ENCODE measurements at regions not wholly inside any gene's neighbourhood (a gene's known extent, or its start where the extent isn't known, plus 50 kb on each side); places are given as distances from the start of the nearest gene placed in this dataset.

DNA sequence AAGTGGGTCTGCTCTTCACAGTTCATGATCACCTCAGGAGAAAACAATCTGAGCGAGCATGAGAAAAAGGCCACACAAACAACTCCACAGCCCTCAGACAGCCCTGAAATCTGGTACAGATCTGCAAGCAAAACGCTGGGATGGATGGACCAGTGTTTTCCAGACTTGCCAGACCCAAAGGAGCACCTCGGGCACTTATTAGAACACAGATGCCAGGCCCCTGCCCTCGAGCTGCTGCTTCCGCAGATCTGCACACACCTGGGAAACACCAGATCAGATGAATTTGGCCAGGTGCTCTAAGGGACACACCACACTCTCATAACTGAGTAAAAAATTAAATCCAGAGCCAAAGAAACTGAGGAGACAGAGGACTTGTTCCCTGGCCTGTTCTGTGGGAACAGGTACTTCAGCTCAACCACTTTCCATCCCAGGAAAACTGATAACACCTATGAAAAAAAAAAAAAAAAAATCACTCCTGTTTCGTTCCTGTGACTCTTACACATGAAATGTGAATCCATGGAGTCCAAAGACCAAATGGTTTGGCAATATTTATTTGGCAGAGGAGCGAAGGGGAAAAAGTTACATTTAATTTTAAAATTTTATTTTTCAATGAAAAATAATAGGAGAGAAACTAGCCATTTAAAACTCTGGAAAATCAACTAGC lies 202.9 kb upstream of the ESRRG start:
- H3K4me1 ChIP-seq (ENCODE audit: control insufficient read depth, low read length), result no peaks in the 10 kb centered on the region
- H3K4me2 ChIP-seq (ENCODE audit: low read length), result no peak overlapping the region
- H3K9me3 ChIP-seq (ENCODE audit: control insufficient read depth, insufficient read depth, low read length), result no peaks in the 10 kb centered on the region
- H3K9me2 ChIP-seq (replicated peaks; ENCODE audit: control insufficient read depth, low read length), result no peaks in the 10 kb centered on the region
- H3K27ac ChIP-seq (ENCODE audit: low read depth, low read length), result no peak overlapping the region
- H3F3A ChIP-seq (ENCODE audit: control insufficient read depth, insufficient read depth), result no peaks in the 10 kb centered on the region
- no peaks in the 10 kb centered on the region for H3K27me3 ChIP-seq (ENCODE audit: control insufficient read depth, low read length)
- H3K36me3 ChIP-seq (ENCODE audit: control insufficient read depth, low read length), result no peaks in the 10 kb centered on the region
- no peaks in the 10 kb centered on the region for H3K79me2 ChIP-seq (ENCODE audit: control insufficient read depth, low read length)
- no peak overlapping the region for H3K4me3 ChIP-seq (ENCODE audit: low read length)
- TF ChIP-seq EZH2phosphoT487 (IDR thresholded peaks at IDR 0.05; ENCODE audit: borderline replicate concordance, low read length), result no peak
- TF ChIP-seq, protein P1, sequence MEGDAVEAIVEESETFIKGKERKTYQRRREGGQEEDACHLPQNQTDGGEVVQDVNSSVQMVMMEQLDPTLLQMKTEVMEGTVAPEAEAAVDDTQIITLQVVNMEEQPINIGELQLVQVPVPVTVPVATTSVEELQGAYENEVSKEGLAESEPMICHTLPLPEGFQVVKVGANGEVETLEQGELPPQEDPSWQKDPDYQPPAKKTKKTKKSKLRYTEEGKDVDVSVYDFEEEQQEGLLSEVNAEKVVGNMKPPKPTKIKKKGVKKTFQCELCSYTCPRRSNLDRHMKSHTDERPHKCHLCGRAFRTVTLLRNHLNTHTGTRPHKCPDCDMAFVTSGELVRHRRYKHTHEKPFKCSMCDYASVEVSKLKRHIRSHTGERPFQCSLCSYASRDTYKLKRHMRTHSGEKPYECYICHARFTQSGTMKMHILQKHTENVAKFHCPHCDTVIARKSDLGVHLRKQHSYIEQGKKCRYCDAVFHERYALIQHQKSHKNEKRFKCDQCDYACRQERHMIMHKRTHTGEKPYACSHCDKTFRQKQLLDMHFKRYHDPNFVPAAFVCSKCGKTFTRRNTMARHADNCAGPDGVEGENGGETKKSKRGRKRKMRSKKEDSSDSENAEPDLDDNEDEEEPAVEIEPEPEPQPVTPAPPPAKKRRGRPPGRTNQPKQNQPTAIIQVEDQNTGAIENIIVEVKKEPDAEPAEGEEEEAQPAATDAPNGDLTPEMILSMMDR (IDR thresholded peaks at IDR 0.05; ENCODE audit: low read depth, low read length, poor library complexity, severe bottlenecking), result no peak
- H4K20me1 ChIP-seq (ENCODE audit: control insufficient read depth, insufficient read depth, low read depth, low read length), result no peaks in the 10 kb centered on the region

GRCh38 chr1:216924732-216925131 lies 201.5 kb upstream of the ESRRG start:
- H3K79me2 ChIP-seq (ENCODE audit: control insufficient read depth, low read length), result no peaks in the 10 kb centered on the region
- H3K4me2 ChIP-seq (ENCODE audit: low read length), result no peak overlapping the region
- no peaks in the 10 kb centered on the region for H3K9me3 ChIP-seq (ENCODE audit: control insufficient read depth, insufficient read depth, low read length)
- no peak for TF ChIP-seq EZH2phosphoT487 (IDR thresholded peaks at IDR 0.05; ENCODE audit: borderline replicate concordance, low read length)
- TF ChIP-seq, protein P1 (IDR thresholded peaks at IDR 0.05; ENCODE audit: low read depth, low read length, poor library complexity, severe bottlenecking), result no peak
- no peaks in the 10 kb centered on the region for H4K20me1 ChIP-seq (ENCODE audit: control insufficient read depth, insufficient read depth, low read depth, low read length)
- no peaks in the 10 kb centered on the region for H3K4me1 ChIP-seq (ENCODE audit: control insufficient read depth, low read length)
- H3K36me3 ChIP-seq (ENCODE audit: control insufficient read depth, low read length), result no peaks in the 10 kb centered on the region
- no peaks in the 10 kb centered on the region for H3F3A ChIP-seq (ENCODE audit: control insufficient read depth, insufficient read depth)
- no peaks in the 10 kb centered on the region for H3K27me3 ChIP-seq (ENCODE audit: control insufficient read depth, low read length)
- H3K4me3 ChIP-seq (ENCODE audit: low read length), result no peak overlapping the region
- H3K9me2 ChIP-seq (replicated peaks; ENCODE audit: control insufficient read depth, low read length), result no peaks in the 10 kb centered on the region
- no peak overlapping the region for H3K27ac ChIP-seq (ENCODE audit: low read depth, low read length)

GRCh38 chr1:216923601-216924000 lies 200.4 kb upstream of the ESRRG start:
- Histone ChIP-seq H3K4me3 (ENCODE audit: low read length) (no peak overlapping the region), H3K4me2 (ENCODE audit: low read length) (no peak overlapping the region), H3K27ac (ENCODE audit: low read depth, low read length) (no peak overlapping the region), H3K9me3 (ENCODE audit: control insufficient read depth, insufficient read depth, low read length) (no peaks in the 10 kb centered on the region), H3K79me2 (ENCODE audit: control insufficient read depth, low read length) (no peaks in the 10 kb centered on the region), H3K27me3 (ENCODE audit: control insufficient read depth, low read length) (no peaks in the 10 kb centered on the region), H3F3A (ENCODE audit: control insufficient read depth, insufficient read depth) (no peaks in the 10 kb centered on the region), H4K20me1 (ENCODE audit: control insufficient read depth, insufficient read depth, low read depth, low read length) (no peaks in the 10 kb centered on the region), H3K9me2 (replicated peaks; ENCODE audit: control insufficient read depth, low read length) (no peaks in the 10 kb centered on the region), H3K36me3 (ENCODE audit: control insufficient read depth, low read length) (no peaks in the 10 kb centered on the region), H3K4me1 (ENCODE audit: control insufficient read depth, low read length) (no peaks in the 10 kb centered on the region)
- no peak for TF ChIP-seq EZH2phosphoT487 (IDR thresholded peaks at IDR 0.05; ENCODE audit: borderline replicate concordance, low read length)

DNA sequence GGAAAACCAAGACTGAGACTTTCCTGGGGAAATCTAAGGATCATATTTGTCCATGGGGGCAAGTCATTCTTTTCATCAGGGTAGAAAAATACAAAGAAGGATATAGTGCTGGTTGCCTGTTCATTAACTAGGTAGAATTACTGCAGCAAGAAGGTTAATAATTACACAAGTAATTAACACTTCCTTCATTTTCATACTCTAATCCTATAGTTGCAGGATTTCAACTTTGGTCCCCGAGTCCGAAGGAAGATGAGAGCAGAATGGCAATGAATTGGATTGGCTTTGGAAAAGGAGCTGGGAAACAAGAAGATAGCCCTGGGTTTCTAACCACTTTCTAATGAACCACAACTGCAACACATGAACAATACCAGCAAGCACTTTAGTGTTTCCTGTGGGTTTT lies 199.2 kb upstream of the ESRRG start:
- Histone ChIP-seq H3K79me2 (ENCODE audit: control insufficient read depth, low read length) (no peaks in the 10 kb centered on the region), H3K9me2 (replicated peaks; ENCODE audit: control insufficient read depth, low read length) (no peaks in the 10 kb centered on the region), H3K36me3 (ENCODE audit: control insufficient read depth, low read length) (no peaks in the 10 kb centered on the region), H3K27me3 (ENCODE audit: control insufficient read depth, low read length) (no peaks in the 10 kb centered on the region), H3K4me1 (ENCODE audit: control insufficient read depth, low read length) (no peaks in the 10 kb centered on the region), H3K4me2 (ENCODE audit: low read length) (no peak overlapping the region), H3K9me3 (ENCODE audit: control insufficient read depth, insufficient read depth, low read length) (no peaks in the 10 kb centered on the region), H3F3A (ENCODE audit: control insufficient read depth, insufficient read depth) (no peaks in the 10 kb centered on the region), H3K27ac (ENCODE audit: low read depth, low read length) (no peak overlapping the region), H3K4me3 (ENCODE audit: low read length) (no peak overlapping the region), H4K20me1 (ENCODE audit: control insufficient read depth, insufficient read depth, low read depth, low read length) (no peaks in the 10 kb centered on the region)
- TF ChIP-seq, protein P1 (IDR thresholded peaks at IDR 0.05; ENCODE audit: low read depth, low read length, poor library complexity, severe bottlenecking), result no peak
- no peak for TF ChIP-seq EZH2phosphoT487 (IDR thresholded peaks at IDR 0.05; ENCODE audit: borderline replicate concordance, low read length)

Measured in DOHH2 (cell line).